PFSK-1 (cell line): ENCODE measurements at regions not wholly inside any gene's neighbourhood (a gene's known extent, or its start where the extent isn't known, plus 50 kb on each side); places are given as distances from the start of the nearest gene placed in this dataset.

Source experiments
- FOXP2 ChIP-seq: optimal IDR thresholded peaks from 2 replicates; pipeline ENCODE3; 2011; ENCODE audit warnings: borderline replicate concordance, control low read depth, inconsistent platforms; ENCODE audit not compliant: insufficient read depth; ENCODE audit errors: extremely low read length, extremely low read depth
- POLR2AphosphoS5 ChIP-seq: IDR thresholded peaks from 2 replicates; pipeline ENCODE4 v1.6.1; 2012; ENCODE audit warnings: low read depth, mild to moderate bottlenecking, control low read depth, low read length, moderate library complexity
- REST ChIP-seq, 2 experiments: IDR thresholded peaks; 2 replicates each; pipeline versions ENCODE4 v1.6.1 to v1.8.0; 2011 to 2012; ENCODE audit warnings: low read depth in 2 of 2, low read length in 2 of 2, control low read depth in 1 of 2, inconsistent platforms in 1 of 2, mild to moderate bottlenecking in 1 of 2, moderate library complexity in 1 of 2; ENCODE audit not compliant: insufficient read depth in 1 of 2
- SIN3A ChIP-seq: IDR thresholded peaks from 2 replicates; pipeline ENCODE4 v1.6.1; 2012; ENCODE audit warnings: mild to moderate bottlenecking, low read length, moderate library complexity, borderline replicate concordance; ENCODE audit not compliant: insufficient read depth
- TAF1 ChIP-seq: IDR thresholded peaks from 2 replicates; pipeline ENCODE4 v1.6.1; 2012; ENCODE audit warnings: low read length, control low read depth, borderline replicate concordance; ENCODE audit not compliant: insufficient read depth

DNA sequence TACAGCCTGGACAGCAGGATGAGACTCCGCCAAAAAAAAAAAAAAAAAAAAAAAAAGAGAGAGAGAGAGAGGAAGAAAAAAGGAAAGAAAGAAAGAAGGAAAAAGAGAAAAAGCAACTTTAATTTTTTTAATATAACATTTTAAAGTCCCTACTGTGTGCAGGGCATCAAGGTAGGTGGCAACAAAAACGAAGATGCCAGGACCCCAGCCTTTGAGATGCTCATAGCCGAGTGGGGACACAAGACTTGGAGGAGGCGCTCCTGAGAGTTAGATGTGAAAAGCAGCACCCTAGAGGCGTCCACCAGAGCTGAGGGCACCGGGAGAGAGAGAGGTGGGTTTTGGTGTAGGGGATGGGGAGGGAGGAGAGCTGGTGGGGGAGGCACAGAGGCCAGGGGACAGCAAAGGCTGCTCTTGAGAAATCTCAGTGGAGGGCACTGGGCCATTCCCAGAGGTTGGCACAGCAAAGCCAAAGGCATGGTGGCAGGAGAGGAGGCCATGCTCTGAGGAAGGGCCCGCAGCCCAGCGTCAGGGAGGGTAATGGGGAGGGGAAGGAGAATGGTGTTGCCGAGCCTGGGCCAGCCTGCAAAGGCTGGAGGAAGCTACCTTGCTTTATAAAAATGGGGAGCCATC is 135.6 kb downstream of the C9orf50 start:
- TF ChIP-seq SIN3A = no peak

GRCh38 chr9:129484352-129485000 is 136.4 kb downstream of the C9orf50 start:
- TF ChIP-seq SIN3A (no peak), FOXP2 (no peak), REST (IDR thresholded peaks at IDR 0.05; ENCODE audit: insufficient read depth in 1 of 2, low read depth in 2 of 2, low read length in 2 of 2) (no peak), TAF1 (no peak), POLR2AphosphoS5 (no peak)

GRCh38 chr9:129483415-129484351 is 137.2 kb downstream of the C9orf50 start:
- TF ChIP-seq TAF1 (no peak), POLR2AphosphoS5 (peak; percentile 59; the same call in 1 of the 2 replicates)

DNA sequence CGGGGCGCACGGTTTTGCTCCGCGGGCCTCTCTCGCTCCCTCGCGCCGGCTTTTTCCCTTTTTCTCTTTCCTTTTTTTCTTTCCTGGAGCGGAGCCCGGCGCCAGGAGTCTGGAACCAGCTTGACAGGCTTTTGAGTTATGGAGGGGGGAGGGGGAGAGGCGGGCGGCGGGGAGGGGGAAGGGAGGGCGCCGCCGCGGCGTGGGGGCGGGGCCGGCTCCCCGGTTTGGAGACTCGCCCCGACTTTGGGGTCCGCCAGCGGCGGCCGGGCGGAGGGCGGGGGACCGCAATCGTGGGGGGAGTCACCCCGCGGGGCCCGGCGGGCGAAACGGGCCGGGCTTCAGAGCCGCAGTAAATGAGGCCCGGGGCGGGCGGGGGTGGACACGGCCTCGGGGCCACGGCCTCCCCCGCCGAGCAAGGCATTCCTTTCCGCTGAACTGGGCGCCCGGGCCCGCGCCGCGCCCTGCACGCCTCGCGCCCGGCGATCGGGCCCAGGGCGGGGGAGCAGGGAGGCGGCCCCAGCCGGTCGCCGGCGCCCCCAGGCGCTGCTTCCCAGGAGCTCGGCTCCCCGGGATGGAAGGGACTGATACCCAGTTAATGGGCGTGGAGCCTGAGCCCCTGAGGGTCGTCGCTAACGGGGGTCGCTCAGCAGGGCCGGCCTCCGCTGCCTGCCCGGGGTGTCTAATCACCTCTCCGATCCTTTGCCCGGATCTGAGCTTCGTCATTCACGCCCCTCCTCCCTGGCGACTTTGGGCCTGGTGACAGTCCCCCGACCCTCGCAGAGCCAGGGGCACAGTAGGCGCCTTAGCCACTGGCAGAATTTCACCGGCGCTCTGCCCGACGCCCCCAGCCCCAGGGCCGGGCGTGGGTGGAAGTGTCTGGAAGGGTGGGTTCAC is 138.1 kb downstream of the C9orf50 start:
- TF ChIP-seq REST (IDR thresholded peaks at IDR 0.05; ENCODE audit: insufficient read depth in 1 of 2, low read depth in 2 of 2, low read length in 2 of 2) (no peak), POLR2AphosphoS5 (no peak), SIN3A (no peak), TAF1 (no peak), FOXP2 (no peak)

GRCh38 chr9:129481810-129482511 is 138.9 kb downstream of the C9orf50 start:
- TF ChIP-seq TAF1 (no peak), SIN3A (no peak), REST (IDR thresholded peaks at IDR 0.05; ENCODE audit: insufficient read depth in 1 of 2, low read depth in 2 of 2, low read length in 2 of 2) (no peak), FOXP2 (no peak), POLR2AphosphoS5 (no peak)
